ENCODE measurements at regions not wholly inside any gene's neighbourhood (a gene's known extent, or its start where the extent isn't known, plus 50 kb on each side); places are given as distances from the start of the nearest gene placed in this dataset.

DNA sequence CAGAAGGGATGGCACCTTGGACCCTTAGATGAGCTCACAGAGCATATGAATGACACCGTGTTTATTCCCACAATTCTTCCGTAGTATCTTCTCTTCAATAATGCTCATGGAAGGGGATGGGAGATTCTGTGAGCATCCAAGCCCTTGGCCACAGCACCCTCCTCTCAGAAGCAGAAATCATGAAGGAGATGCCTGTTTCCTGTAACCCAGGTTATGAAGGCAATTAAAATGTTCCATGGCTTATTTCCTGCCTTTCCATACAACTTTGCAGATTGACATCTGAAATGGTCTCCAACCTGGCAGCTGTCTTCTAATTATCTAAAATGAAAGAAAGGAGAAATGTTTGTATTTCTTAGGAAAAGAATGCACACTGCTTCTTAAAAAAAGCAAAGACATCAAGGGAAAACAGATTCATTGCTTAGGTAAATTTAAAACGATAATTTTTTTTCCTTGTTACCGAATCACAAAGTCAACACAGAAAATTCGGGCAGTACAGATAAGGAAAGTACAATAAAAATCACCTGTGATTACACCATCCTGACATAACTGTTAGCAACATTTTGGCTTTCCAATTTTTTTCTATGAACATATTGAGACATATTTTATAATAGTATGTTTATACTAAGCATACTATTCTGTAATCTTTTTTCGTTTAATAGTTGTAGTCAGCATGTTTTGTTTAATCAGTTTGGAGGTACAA is 128.5 kb downstream of the SQOR start:
- TF ChIP-seq, protein P1, sequence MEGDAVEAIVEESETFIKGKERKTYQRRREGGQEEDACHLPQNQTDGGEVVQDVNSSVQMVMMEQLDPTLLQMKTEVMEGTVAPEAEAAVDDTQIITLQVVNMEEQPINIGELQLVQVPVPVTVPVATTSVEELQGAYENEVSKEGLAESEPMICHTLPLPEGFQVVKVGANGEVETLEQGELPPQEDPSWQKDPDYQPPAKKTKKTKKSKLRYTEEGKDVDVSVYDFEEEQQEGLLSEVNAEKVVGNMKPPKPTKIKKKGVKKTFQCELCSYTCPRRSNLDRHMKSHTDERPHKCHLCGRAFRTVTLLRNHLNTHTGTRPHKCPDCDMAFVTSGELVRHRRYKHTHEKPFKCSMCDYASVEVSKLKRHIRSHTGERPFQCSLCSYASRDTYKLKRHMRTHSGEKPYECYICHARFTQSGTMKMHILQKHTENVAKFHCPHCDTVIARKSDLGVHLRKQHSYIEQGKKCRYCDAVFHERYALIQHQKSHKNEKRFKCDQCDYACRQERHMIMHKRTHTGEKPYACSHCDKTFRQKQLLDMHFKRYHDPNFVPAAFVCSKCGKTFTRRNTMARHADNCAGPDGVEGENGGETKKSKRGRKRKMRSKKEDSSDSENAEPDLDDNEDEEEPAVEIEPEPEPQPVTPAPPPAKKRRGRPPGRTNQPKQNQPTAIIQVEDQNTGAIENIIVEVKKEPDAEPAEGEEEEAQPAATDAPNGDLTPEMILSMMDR (IDR thresholded peaks at IDR 0.05), result no peak
- TF ChIP-seq POLR2A (IDR thresholded peaks at IDR 0.05), result no peak

Data from lower leg skin (tissue), 3 donors.